Coronary artery (tissue), 2 donors: ENCODE measurements at regions not wholly inside any gene's neighbourhood (a gene's known extent, or its start where the extent isn't known, plus 50 kb on each side); places are given as distances from the start of the nearest gene placed in this dataset.

Source experiments
- DNase-seq: peaks from one replicate; pipeline ENCODE4 v3.0.0-alpha.2; 2017; ENCODE audit warnings: low spot score
- H3K27ac ChIP-seq, 2 donors: fragments of 200-600 bp; sonication (generic); one replicate each; pipeline ENCODE4 v1.5.1; 2016 to 2019
- H3K4me3 ChIP-seq: fragments of 200-600 bp; sonication (generic); 2 replicates; pipeline ENCODE4 v1.5.1; 2016; ENCODE audit warnings: mild to moderate bottlenecking, moderate library complexity
- CTCF ChIP-seq: fragments of 200-600 bp; sonication (generic); IDR thresholded peaks from one replicate; pipeline ENCODE4 v1.5.1; 2019; ENCODE audit warnings: antibody characterized with exemption

DNA sequence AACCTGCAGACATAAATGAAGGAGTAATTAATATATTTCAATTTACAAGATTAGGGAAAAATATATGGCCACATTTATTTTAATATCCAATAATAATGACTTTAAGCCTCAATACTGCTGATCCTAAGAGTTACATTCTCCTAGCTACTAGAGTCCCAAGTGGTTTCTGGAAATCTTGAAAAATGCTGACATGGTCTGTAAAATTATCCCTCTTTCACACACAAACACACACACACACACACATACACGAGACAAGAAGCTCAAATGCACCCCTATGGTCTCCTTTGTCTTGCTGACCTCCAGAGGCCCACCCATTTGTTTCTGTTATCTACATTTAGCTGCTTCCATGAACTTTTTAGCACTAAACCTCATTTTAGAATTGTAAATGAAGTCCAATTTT is 53.0 kb upstream of the USP15 start:
- no peak overlapping the region for H3K4me3 ChIP-seq
- no peak for TF ChIP-seq CTCF
- no peak overlapping the region for H3K27ac ChIP-seq
- DNase-seq, result no peak
